ENCODE measurements at regions not wholly inside any gene's neighbourhood (a gene's known extent, or its start where the extent isn't known, plus 50 kb on each side); places are given as distances from the start of the nearest gene placed in this dataset.
"Not testable (repeated sequence)": the region's sequence is repeated elsewhere in the genome, so short reads cannot be mapped to it uniquely, and the experiment has no call there.

GRCh38 chr12:31162896-31163560 lies 89.4 kb downstream of the DDX11 start:
- DNase-seq: not testable (repeated sequence)

- DNase-seq: not testable (repeated sequence)
Observed at GRCh38 chr12:31174293-31174692, 100.6 kb downstream of the DDX11 start.

- DNase-seq: not testable (repeated sequence)
Observed at GRCh38 chr12:31177514-31177913, 103.9 kb downstream of the DDX11 start.

GRCh38 chr12:31178875-31179274 lies 105.2 kb downstream of the DDX11 start:
- not testable (repeated sequence) for DNase-seq

GRCh38 chr12:31179627-31180237 lies 106.1 kb downstream of the DDX11 start:
- not testable (repeated sequence) for DNase-seq

GRCh38 chr12:31182571-31182970 lies 108.9 kb downstream of the DDX11 start:
- DNase-seq: not testable (repeated sequence)

GRCh38 chr12:31183107-31183506 lies 109.4 kb downstream of the DDX11 start:
- not testable (repeated sequence) for DNase-seq

- not testable (repeated sequence) for DNase-seq
Observed at GRCh38 chr12:31183899-31184298, 110.2 kb downstream of the DDX11 start.

GRCh38 chr12:31184667-31185066 lies 111.0 kb downstream of the DDX11 start:
- DNase-seq: not testable (repeated sequence)

GRCh38 chr12:31192689-31193088 lies 119.0 kb downstream of the DDX11 start:
- DNase-seq: peak in 3 of 4 experiments; percentile 11 to 22 (median 13)

- DNase-seq: not testable (repeated sequence)
Observed at GRCh38 chr12:31195620-31196019, 122.0 kb downstream of the DDX11 start.

- DNase-seq: not testable (repeated sequence)
Observed at GRCh38 chr12:31199476-31199875, 125.8 kb downstream of the DDX11 start.

GRCh38 chr12:31201382-31201781 lies 124.6 kb downstream of the SINHCAF start:
- peak in 2 of 4 experiments; percentile 4 to 5 for DNase-seq

GRCh38 chr12:31203261-31203660 lies 122.7 kb downstream of the SINHCAF start:
- no peak for DNase-seq

GRCh38 chr12:31205054-31205453 lies 120.9 kb downstream of the SINHCAF start:
- peak in 2 of 4 experiments; percentile 13 to 17 for DNase-seq

GRCh38 chr12:31206038-31206670 lies 119.8 kb downstream of the SINHCAF start:
- no peak for DNase-seq

GRCh38 chr12:31207799-31208465 lies 118.0 kb downstream of the SINHCAF start:
- DNase-seq: no peak

- DNase-seq: no peak
Observed at GRCh38 chr12:31210104-31210503, 115.8 kb downstream of the SINHCAF start.

GRCh38 chr12:31210541-31210940 lies 115.4 kb downstream of the SINHCAF start:
- peak in 3 of 4 experiments; percentile 10 to 20 (median 13) for DNase-seq

GRCh38 chr12:31214626-31215517 lies 111.1 kb downstream of the SINHCAF start:
- no peak for DNase-seq

GRCh38 chr12:31215518-31216232 lies 110.3 kb downstream of the SINHCAF start:
- no peak for DNase-seq
